Keratinocyte (primary cell): ENCODE measurements at regions not wholly inside any gene's neighbourhood (a gene's known extent, or its start where the extent isn't known, plus 50 kb on each side); places are given as distances from the start of the nearest gene placed in this dataset.

Source experiments
- DNase-seq: peaks from one replicate; pipeline ENCODE4 v3.0.0-alpha.2; 2011; ENCODE audit warnings: low read depth, missing footprints, low spot score
- FAIRE-seq: peaks from 2 replicates; lab custom pipeline; 2011; peaks lifted over from hg19 to GRCh38; lab: Jason Lieb, UNC
- H2AFZ ChIP-seq: 2 replicates; pipeline ENCODE4 v1.6.0; 2012; ENCODE audit warnings: low read length, control low read depth, inconsistent platforms; ENCODE audit not compliant: control insufficient read depth
- H3K27ac ChIP-seq: 2 replicates; pipeline ENCODE4 v1.5.1; 2011; ENCODE audit warnings: low read length; ENCODE audit not compliant: control insufficient read depth, insufficient read depth
- H3K27me3 ChIP-seq: 3 replicates; pipeline ENCODE4 v1.6.0; 2011; ENCODE audit warnings: low read length; ENCODE audit not compliant: control insufficient read depth, insufficient read depth; ENCODE audit errors: extremely low read depth
- H3K36me3 ChIP-seq, 2 experiments: 2 replicates in 1 of 2; 3 replicates in 1 of 2; pipeline ENCODE4 v1.5.1; 2011; ENCODE audit warnings: low read length in 2 of 2, mild to moderate bottlenecking in 1 of 2; ENCODE audit not compliant: control insufficient read depth in 2 of 2, insufficient read depth in 2 of 2; ENCODE audit errors: extremely low read depth in 1 of 2
- H3K4me1 ChIP-seq: 3 replicates; pipeline ENCODE4 v1.5.1; 2011; ENCODE audit warnings: low read length; ENCODE audit not compliant: control insufficient read depth, insufficient read depth; ENCODE audit errors: extremely low read depth
- H3K4me2 ChIP-seq: 3 replicates; pipeline ENCODE4 v1.6.0; 2011; ENCODE audit warnings: low read depth, low read length; ENCODE audit not compliant: control insufficient read depth, insufficient read depth; ENCODE audit errors: extremely low read depth
- H3K4me3 ChIP-seq, 3 experiments: fragments of 200-600 bp in 1 of 3; sonication (generic) in 1 of 3; 2 replicates in 2 of 3; 3 replicates in 1 of 3; pipeline ENCODE4 v1.5.1; 2011 to 2016; ENCODE audit warnings: low read length in 3 of 3, mild to moderate bottlenecking in 3 of 3, control low read depth in 2 of 3, inconsistent platforms in 1 of 3, low read depth in 1 of 3, mixed read lengths in 1 of 3, mixed run types in 1 of 3, moderate library complexity in 1 of 3; ENCODE audit not compliant: control insufficient read depth in 2 of 3, insufficient read depth in 2 of 3; ENCODE audit errors: extremely low read depth in 1 of 3
- H3K79me2 ChIP-seq: 2 replicates; pipeline ENCODE4 v1.6.0; 2012; ENCODE audit warnings: low read length; ENCODE audit not compliant: control insufficient read depth, insufficient read depth
- H3K9ac ChIP-seq: 3 replicates; pipeline ENCODE4 v1.6.0; 2011; ENCODE audit warnings: low read length; ENCODE audit not compliant: control insufficient read depth, insufficient read depth; ENCODE audit errors: extremely low read depth
- H3K9me1 ChIP-seq: 3 replicates; pipeline ENCODE4 v1.6.0; 2011; ENCODE audit warnings: low read length; ENCODE audit not compliant: control insufficient read depth, insufficient read depth; ENCODE audit errors: extremely low read depth
- H3K9me3 ChIP-seq: 2 replicates; pipeline ENCODE4 v1.5.1; 2012; ENCODE audit warnings: low read depth, low read length; ENCODE audit not compliant: control insufficient read depth
- H4K20me1 ChIP-seq: 3 replicates; pipeline ENCODE4 v1.6.0; 2011; ENCODE audit warnings: low read length; ENCODE audit not compliant: control insufficient read depth, insufficient read depth; ENCODE audit errors: extremely low read depth
- CTCF ChIP-seq, 3 experiments: IDR thresholded peaks in 1 of 3; conservative IDR thresholded peaks in 1 of 3; optimal IDR thresholded peaks in 1 of 3; 2 replicates in 2 of 3; 3 replicates in 1 of 3; pipeline versions ENCODE3 to v1.5.1; 2011; ENCODE audit warnings: low read length in 3 of 3, mild to moderate bottlenecking in 3 of 3, moderate library complexity in 2 of 3, control low read depth in 1 of 3, inconsistent platforms in 1 of 3; ENCODE audit not compliant: insufficient read depth in 2 of 3; ENCODE audit errors: extremely low read depth in 1 of 3
- EZH2 ChIP-seq: IDR thresholded peaks from one replicate; pipeline ENCODE4 v1.6.1; 2012; ENCODE audit warnings: inconsistent platforms, mild to moderate bottlenecking, low read length, moderate library complexity
- dilution Hi-C: fragments of 300-500 bp; cut with MboI; formaldehyde crosslinking; loops from one replicate; pipeline ENCODE4 v1.7.0; 2020; ENCODE audit warnings: low sequenced_read_pairs; ENCODE audit not compliant: extremely low pct_ligation_motif_present

GRCh38 chr20:48080583-48080982 is 295.3 kb upstream of the SULF2 start:
- no peaks in the 10 kb centered on the region for H3K9me1 ChIP-seq
- H3K9ac ChIP-seq: no peak overlapping the region
- DNase-seq: no peak
- H3K27me3 ChIP-seq: peaks cover 4% of the 10 kb centered on the region
- H3K36me3 ChIP-seq: no peaks in the 10 kb centered on the region
- H3K4me3 ChIP-seq: no peak overlapping the region
- H3K4me1 ChIP-seq: no peaks in the 10 kb centered on the region
- no peaks in the 10 kb centered on the region for H4K20me1 ChIP-seq
- TF ChIP-seq CTCF (optimal IDR thresholded peaks at IDR 0.05 in 1 of 3, IDR thresholded peaks at IDR 0.05 in 1 of 3, conservative IDR thresholded peaks at IDR 0.05 in 1 of 3; ENCODE audit: extremely low read depth in 1 of 3, insufficient read depth in 2 of 3, low read length in 3 of 3) (no peak), EZH2 (no peak)
- no peak overlapping the region for H3K27ac ChIP-seq
- no peaks in the 10 kb centered on the region for H3K9me3 ChIP-seq
- H3K79me2 ChIP-seq: no peaks in the 10 kb centered on the region
- FAIRE-seq: no peak
- dilution Hi-C loops: no loop called here
- no peak overlapping the region for H3K4me2 ChIP-seq
- H2AFZ ChIP-seq: no peak overlapping the region

DNA sequence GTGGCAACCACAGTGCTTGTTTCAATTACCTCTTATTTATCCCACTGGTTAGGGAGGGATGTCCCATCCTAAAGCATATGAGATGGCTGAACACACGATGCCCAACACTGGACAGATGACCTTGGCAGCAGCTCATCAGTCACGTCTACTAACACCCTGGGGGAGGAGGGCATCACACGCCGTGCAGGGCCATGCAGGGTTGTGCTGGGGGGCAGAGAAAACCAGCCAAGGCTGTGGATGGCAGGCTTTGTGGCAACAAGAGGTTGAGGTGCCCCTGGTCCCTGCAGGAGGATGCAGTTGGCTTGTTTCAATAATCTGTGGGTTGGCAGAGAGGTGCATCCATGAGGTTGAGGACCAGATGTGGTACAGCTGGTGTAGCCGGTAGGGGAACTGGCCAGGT is 293.7 kb upstream of the SULF2 start:
- Histone ChIP-seq H3K9me3 (no peaks in the 10 kb centered on the region), H3K27me3 (peaks cover 4% of the 10 kb centered on the region), H3K4me3 (no peak overlapping the region), H3K4me2 (no peak overlapping the region), H3K9ac (no peak overlapping the region), H3K79me2 (no peaks in the 10 kb centered on the region), H2AFZ (no peak overlapping the region), H3K4me1 (no peaks in the 10 kb centered on the region), H3K36me3 (no peaks in the 10 kb centered on the region), H3K27ac (no peak overlapping the region), H4K20me1 (no peaks in the 10 kb centered on the region), H3K9me1 (no peaks in the 10 kb centered on the region)
- TF ChIP-seq CTCF (optimal IDR thresholded peaks at IDR 0.05 in 1 of 3, IDR thresholded peaks at IDR 0.05 in 1 of 3, conservative IDR thresholded peaks at IDR 0.05 in 1 of 3; ENCODE audit: extremely low read depth in 1 of 3, insufficient read depth in 2 of 3, low read length in 3 of 3) (no peak), EZH2 (no peak)
- DNase-seq: no peak
- dilution Hi-C loops: no loop called here
- no peak for FAIRE-seq
